WTC11 (cell line): ENCODE measurements at regions not wholly inside any gene's neighbourhood (a gene's known extent, or its start where the extent isn't known, plus 50 kb on each side); places are given as distances from the start of the nearest gene placed in this dataset.

Source experiments
- ATAC-seq: fragments of 200-7000 bp; cut with Tn5 transposase; 2 replicates; pipeline ENCODE4 v1.10.0; 2021; ENCODE audit warnings: mild to moderate bottlenecking, moderate library complexity
- CTCF ChIA-PET: fragments of 300-600 bp; sonication (Branson Sonifier 250); formaldehyde crosslinking; loops from one replicate; lab custom pipeline; 2021; ENCODE audit warnings: antibody characterized with exemption; lab: Charles Lee
- POLR2A ChIA-PET: fragments of 350-600 bp; sonication (Branson Sonifier 250); formaldehyde crosslinking; loops from one replicate; lab custom pipeline; 2021; ENCODE audit warnings: antibody characterized with exemption; lab: Charles Lee
- DNase-seq: peaks from one replicate; pipeline ENCODE4 v3.0.0; 2021; ENCODE audit warnings: low spot score
- H3K27ac Mint-ChIP-seq: 2 replicates; pipeline ENCODE4 v1.8.0; 2021; ENCODE audit warnings: mixed read lengths
- H3K27me3 Mint-ChIP-seq: 2 replicates; pipeline ENCODE4 v1.8.0; 2021; ENCODE audit warnings: low read depth, mild to moderate bottlenecking, moderate library complexity, mixed read lengths
- H3K36me3 Mint-ChIP-seq: 2 replicates; pipeline ENCODE4 v1.8.0; 2021; ENCODE audit warnings: mixed read lengths
- H3K4me1 Mint-ChIP-seq: 2 replicates; pipeline ENCODE4 v1.8.0; 2022; ENCODE audit warnings: mixed read lengths
- H3K4me3 Mint-ChIP-seq: 2 replicates; pipeline ENCODE4 v1.8.0; 2021; ENCODE audit warnings: mild to moderate bottlenecking, moderate library complexity, mixed read lengths
- H3K9me3 Mint-ChIP-seq: 2 replicates; pipeline ENCODE4 v1.8.0; 2021; ENCODE audit warnings: mixed read lengths
- CREM ChIP-seq: sonication (generic); formaldehyde crosslinking; IDR thresholded peaks from 2 replicates; pipeline ENCODE4 v1.8.1; 2022; ENCODE audit warnings: mild to moderate bottlenecking, missing genetic modification reagents, moderate library complexity
- FOXP1 ChIP-seq: sonication (generic); formaldehyde crosslinking; IDR thresholded peaks from 2 replicates; pipeline ENCODE4 v1.8.0; 2022; ENCODE audit warnings: missing genetic modification reagents, mild to moderate bottlenecking, moderate library complexity, borderline replicate concordance
- HMGA2 ChIP-seq: fragments of 250-450 bp; sonication (Bioruptor Pico); IDR thresholded peaks from 2 replicates; pipeline ENCODE4 v1.4.0; 2021; ENCODE audit warnings: mild to moderate bottlenecking, moderate library complexity
- JUN ChIP-seq: sonication (generic); formaldehyde crosslinking; IDR thresholded peaks from 2 replicates; pipeline ENCODE4 v1.8.0; 2023; ENCODE audit warnings: mild to moderate bottlenecking, missing genetic modification reagents
- MXD4 ChIP-seq: fragments of 250-450 bp; sonication (Bioruptor Pico); IDR thresholded peaks from 2 replicates; pipeline ENCODE4 v1.8.0; 2021; ENCODE audit warnings: mild to moderate bottlenecking, moderate library complexity, borderline replicate concordance
- NFYB ChIP-seq: sonication (generic); formaldehyde crosslinking; conservative IDR thresholded peaks from 2 replicates; pipeline ENCODE4 v1.8.0; 2022; ENCODE audit warnings: low read depth, missing genetic modification reagents
- PRRX2 ChIP-seq: fragments of 250-450 bp; sonication (Bioruptor Pico); IDR thresholded peaks from 2 replicates; pipeline ENCODE4 v1.8.0; 2021; ENCODE audit warnings: mild to moderate bottlenecking
- RORB ChIP-seq: fragments of 250-450 bp; sonication (Bioruptor Pico); IDR thresholded peaks from 2 replicates; pipeline ENCODE4 v1.9.0; 2021; ENCODE audit warnings: mild to moderate bottlenecking
- SMAD3 ChIP-seq: sonication (generic); formaldehyde crosslinking; IDR thresholded peaks from 2 replicates; pipeline ENCODE4 v1.8.0; 2022; ENCODE audit warnings: missing genetic modification reagents, mild to moderate bottlenecking, borderline replicate concordance
- TP53 ChIP-seq: sonication (generic); formaldehyde crosslinking; IDR thresholded peaks from 2 replicates; pipeline ENCODE4 v1.8.1; 2023; ENCODE audit warnings: mild to moderate bottlenecking, missing genetic modification reagents
- ZNF138 ChIP-seq: sonication (generic); formaldehyde crosslinking; conservative IDR thresholded peaks from 2 replicates; pipeline ENCODE4 v1.8.1; 2022; ENCODE audit warnings: mild to moderate bottlenecking, moderate library complexity, missing genetic modification reagents
- ZNF232 ChIP-seq: sonication (generic); formaldehyde crosslinking; IDR thresholded peaks from 2 replicates; pipeline ENCODE4 v1.8.0; 2022; ENCODE audit warnings: mild to moderate bottlenecking, missing genetic modification reagents
- ZNF423 ChIP-seq: fragments of 250-450 bp; sonication (Bioruptor Pico); IDR thresholded peaks from 2 replicates; pipeline ENCODE4 v2.1.2; 2022; ENCODE audit warnings: mild to moderate bottlenecking, moderate library complexity
- TF ChIP-seq, protein P1 (sequence below): sonication (generic); formaldehyde crosslinking; conservative IDR thresholded peaks from 2 replicates; pipeline ENCODE4 v1.8.1; 2023; ENCODE audit warnings: mild to moderate bottlenecking, low read depth, missing genetic modification reagents, moderate library complexity
- TF ChIP-seq, protein P2 (sequence below): sonication (generic); formaldehyde crosslinking; IDR thresholded peaks from 2 replicates; pipeline ENCODE4 v1.8.0; 2022; ENCODE audit warnings: mild to moderate bottlenecking, missing genetic modification reagents
- TF ChIP-seq, protein P3 (sequence below): sonication (generic); formaldehyde crosslinking; IDR thresholded peaks from 2 replicates; pipeline ENCODE4 v1.8.0; 2023; ENCODE audit warnings: missing genetic modification reagents, mild to moderate bottlenecking, borderline replicate concordance
- TF ChIP-seq, protein P4 (sequence below): sonication (generic); formaldehyde crosslinking; IDR thresholded peaks from 2 replicates; pipeline ENCODE4 v1.8.1; 2023; ENCODE audit warnings: mild to moderate bottlenecking, missing genetic modification reagents
- TF ChIP-seq, protein P5 (sequence below): sonication (generic); formaldehyde crosslinking; IDR thresholded peaks from 2 replicates; pipeline ENCODE4 v1.8.0; 2022; ENCODE audit warnings: mild to moderate bottlenecking, missing genetic modification reagents
- TF ChIP-seq, protein P6 (sequence below): sonication (generic); formaldehyde crosslinking; IDR thresholded peaks from 2 replicates; pipeline ENCODE4 v1.8.1; 2022; ENCODE audit warnings: low read depth, missing genetic modification reagents, borderline replicate concordance

DNA sequence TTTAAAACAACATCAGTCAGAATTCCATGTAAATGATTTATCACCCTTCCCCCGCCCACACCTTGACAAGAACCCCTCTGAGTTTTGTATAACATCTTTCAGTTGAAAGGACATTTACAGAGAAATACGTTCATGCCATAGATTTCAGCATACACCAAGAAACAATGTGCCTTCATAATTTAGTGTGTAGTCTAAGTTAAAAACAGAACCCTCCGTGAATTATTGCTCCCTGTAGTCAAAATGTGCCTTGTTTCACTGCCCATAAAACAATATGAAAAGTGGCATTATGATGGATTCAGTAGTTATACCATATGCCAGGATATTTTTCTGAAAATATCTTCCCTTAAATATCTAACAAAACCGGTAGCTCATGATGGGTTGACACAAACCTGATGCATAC lies 953.9 kb downstream of the GBE1 start:
- no peak overlapping the region for H3K27ac Mint-ChIP-seq
- ChIA-PET POLR2A (no interaction called here), CTCF (no interaction called here)
- no peaks in the 10 kb centered on the region for H3K4me1 Mint-ChIP-seq
- no peaks in the 10 kb centered on the region for H3K36me3 Mint-ChIP-seq
- no peak for DNase-seq
- TF ChIP-seq, protein P1, sequence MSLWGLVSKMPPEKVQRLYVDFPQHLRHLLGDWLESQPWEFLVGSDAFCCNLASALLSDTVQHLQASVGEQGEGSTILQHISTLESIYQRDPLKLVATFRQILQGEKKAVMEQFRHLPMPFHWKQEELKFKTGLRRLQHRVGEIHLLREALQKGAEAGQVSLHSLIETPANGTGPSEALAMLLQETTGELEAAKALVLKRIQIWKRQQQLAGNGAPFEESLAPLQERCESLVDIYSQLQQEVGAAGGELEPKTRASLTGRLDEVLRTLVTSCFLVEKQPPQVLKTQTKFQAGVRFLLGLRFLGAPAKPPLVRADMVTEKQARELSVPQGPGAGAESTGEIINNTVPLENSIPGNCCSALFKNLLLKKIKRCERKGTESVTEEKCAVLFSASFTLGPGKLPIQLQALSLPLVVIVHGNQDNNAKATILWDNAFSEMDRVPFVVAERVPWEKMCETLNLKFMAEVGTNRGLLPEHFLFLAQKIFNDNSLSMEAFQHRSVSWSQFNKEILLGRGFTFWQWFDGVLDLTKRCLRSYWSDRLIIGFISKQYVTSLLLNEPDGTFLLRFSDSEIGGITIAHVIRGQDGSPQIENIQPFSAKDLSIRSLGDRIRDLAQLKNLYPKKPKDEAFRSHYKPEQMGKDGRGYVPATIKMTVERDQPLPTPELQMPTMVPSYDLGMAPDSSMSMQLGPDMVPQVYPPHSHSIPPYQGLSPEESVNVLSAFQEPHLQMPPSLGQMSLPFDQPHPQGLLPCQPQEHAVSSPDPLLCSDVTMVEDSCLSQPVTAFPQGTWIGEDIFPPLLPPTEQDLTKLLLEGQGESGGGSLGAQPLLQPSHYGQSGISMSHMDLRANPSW (CRISPR knock-in tag) = no peak
- TF ChIP-seq, protein P2, sequence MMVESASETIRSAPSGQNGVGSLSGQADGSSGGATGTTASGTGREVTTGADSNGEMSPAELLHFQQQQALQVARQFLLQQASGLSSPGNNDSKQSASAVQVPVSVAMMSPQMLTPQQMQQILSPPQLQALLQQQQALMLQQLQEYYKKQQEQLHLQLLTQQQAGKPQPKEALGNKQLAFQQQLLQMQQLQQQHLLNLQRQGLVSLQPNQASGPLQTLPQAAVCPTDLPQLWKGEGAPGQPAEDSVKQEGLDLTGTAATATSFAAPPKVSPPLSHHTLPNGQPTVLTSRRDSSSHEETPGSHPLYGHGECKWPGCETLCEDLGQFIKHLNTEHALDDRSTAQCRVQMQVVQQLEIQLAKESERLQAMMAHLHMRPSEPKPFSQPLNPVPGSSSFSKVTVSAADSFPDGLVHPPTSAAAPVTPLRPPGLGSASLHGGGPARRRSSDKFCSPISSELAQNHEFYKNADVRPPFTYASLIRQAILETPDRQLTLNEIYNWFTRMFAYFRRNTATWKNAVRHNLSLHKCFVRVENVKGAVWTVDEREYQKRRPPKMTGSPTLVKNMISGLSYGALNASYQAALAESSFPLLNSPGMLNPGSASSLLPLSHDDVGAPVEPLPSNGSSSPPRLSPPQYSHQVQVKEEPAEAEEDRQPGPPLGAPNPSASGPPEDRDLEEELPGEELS (CRISPR knock-in tag) = no peak
- no peak for TF ChIP-seq FOXP1
- TF ChIP-seq, protein P3, sequence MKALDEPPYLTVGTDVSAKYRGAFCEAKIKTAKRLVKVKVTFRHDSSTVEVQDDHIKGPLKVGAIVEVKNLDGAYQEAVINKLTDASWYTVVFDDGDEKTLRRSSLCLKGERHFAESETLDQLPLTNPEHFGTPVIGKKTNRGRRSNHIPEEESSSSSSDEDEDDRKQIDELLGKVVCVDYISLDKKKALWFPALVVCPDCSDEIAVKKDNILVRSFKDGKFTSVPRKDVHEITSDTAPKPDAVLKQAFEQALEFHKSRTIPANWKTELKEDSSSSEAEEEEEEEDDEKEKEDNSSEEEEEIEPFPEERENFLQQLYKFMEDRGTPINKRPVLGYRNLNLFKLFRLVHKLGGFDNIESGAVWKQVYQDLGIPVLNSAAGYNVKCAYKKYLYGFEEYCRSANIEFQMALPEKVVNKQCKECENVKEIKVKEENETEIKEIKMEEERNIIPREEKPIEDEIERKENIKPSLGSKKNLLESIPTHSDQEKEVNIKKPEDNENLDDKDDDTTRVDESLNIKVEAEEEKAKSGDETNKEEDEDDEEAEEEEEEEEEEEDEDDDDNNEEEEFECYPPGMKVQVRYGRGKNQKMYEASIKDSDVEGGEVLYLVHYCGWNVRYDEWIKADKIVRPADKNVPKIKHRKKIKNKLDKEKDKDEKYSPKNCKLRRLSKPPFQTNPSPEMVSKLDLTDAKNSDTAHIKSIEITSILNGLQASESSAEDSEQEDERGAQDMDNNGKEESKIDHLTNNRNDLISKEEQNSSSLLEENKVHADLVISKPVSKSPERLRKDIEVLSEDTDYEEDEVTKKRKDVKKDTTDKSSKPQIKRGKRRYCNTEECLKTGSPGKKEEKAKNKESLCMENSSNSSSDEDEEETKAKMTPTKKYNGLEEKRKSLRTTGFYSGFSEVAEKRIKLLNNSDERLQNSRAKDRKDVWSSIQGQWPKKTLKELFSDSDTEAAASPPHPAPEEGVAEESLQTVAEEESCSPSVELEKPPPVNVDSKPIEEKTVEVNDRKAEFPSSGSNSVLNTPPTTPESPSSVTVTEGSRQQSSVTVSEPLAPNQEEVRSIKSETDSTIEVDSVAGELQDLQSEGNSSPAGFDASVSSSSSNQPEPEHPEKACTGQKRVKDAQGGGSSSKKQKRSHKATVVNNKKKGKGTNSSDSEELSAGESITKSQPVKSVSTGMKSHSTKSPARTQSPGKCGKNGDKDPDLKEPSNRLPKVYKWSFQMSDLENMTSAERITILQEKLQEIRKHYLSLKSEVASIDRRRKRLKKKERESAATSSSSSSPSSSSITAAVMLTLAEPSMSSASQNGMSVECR (CRISPR knock-in tag) = no peak
- no peak for TF ChIP-seq ZNF423
- TF ChIP-seq, protein P4, sequence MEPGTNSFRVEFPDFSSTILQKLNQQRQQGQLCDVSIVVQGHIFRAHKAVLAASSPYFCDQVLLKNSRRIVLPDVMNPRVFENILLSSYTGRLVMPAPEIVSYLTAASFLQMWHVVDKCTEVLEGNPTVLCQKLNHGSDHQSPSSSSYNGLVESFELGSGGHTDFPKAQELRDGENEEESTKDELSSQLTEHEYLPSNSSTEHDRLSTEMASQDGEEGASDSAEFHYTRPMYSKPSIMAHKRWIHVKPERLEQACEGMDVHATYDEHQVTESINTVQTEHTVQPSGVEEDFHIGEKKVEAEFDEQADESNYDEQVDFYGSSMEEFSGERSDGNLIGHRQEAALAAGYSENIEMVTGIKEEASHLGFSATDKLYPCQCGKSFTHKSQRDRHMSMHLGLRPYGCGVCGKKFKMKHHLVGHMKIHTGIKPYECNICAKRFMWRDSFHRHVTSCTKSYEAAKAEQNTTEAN (CRISPR knock-in tag) = no peak
- TF ChIP-seq NFYB (CRISPR knock-in tag) = no peak
- TF ChIP-seq RORB (CRISPR knock-in tag) = no peak
- ATAC-seq = no peak
- H3K27me3 Mint-ChIP-seq = no peaks in the 10 kb centered on the region
- no peak overlapping the region for H3K4me3 Mint-ChIP-seq
- no peaks in the 10 kb centered on the region for H3K9me3 Mint-ChIP-seq

DNA sequence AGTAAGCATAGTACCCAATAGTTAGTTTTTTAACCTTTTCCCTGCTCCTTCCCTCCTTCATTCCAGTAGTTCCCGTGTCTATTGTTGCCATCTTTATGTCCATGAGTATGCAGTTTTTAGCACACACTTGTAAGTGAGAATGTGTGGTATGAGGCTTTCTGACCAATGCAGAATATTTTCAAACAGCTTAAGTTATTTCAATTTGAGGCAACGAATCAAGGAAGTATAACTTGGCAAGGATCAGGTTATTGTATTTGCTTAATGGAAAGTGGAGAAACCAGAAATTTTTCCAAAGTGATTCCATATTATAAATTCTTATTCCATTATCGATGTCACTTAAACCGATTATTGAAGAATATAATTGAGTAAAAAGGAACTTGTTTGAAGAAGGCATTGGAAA lies 954.8 kb downstream of the GBE1 start:
- H3K4me1 Mint-ChIP-seq = no peaks in the 10 kb centered on the region
- POLR2A ChIA-PET = no interaction called here
- H3K36me3 Mint-ChIP-seq = no peaks in the 10 kb centered on the region
- H3K4me3 Mint-ChIP-seq = no peak overlapping the region
- CTCF ChIA-PET = no interaction called here
- H3K27me3 Mint-ChIP-seq = no peaks in the 10 kb centered on the region
- no peak overlapping the region for H3K27ac Mint-ChIP-seq
- ATAC-seq (no peak), DNase-seq (no peak)
- H3K9me3 Mint-ChIP-seq = no peaks in the 10 kb centered on the region
- no peak for TF ChIP-seq RORB (CRISPR knock-in tag)
- TF ChIP-seq, protein P5, sequence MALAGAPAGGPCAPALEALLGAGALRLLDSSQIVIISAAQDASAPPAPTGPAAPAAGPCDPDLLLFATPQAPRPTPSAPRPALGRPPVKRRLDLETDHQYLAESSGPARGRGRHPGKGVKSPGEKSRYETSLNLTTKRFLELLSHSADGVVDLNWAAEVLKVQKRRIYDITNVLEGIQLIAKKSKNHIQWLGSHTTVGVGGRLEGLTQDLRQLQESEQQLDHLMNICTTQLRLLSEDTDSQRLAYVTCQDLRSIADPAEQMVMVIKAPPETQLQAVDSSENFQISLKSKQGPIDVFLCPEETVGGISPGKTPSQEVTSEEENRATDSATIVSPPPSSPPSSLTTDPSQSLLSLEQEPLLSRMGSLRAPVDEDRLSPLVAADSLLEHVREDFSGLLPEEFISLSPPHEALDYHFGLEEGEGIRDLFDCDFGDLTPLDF (CRISPR knock-in tag) = no peak
- TF ChIP-seq CREM (CRISPR knock-in tag) = no peak
- TF ChIP-seq MXD4 = no peak
- TF ChIP-seq TP53 = no peak
- no peak for TF ChIP-seq HMGA2 (CRISPR knock-in tag)
- no peak for TF ChIP-seq JUN
- no peak for TF ChIP-seq ZNF138 (CRISPR knock-in tag)
- TF ChIP-seq SMAD3 (CRISPR knock-in tag) = no peak
- no peak for TF ChIP-seq PRRX2 (CRISPR knock-in tag)
- TF ChIP-seq, protein P6, sequence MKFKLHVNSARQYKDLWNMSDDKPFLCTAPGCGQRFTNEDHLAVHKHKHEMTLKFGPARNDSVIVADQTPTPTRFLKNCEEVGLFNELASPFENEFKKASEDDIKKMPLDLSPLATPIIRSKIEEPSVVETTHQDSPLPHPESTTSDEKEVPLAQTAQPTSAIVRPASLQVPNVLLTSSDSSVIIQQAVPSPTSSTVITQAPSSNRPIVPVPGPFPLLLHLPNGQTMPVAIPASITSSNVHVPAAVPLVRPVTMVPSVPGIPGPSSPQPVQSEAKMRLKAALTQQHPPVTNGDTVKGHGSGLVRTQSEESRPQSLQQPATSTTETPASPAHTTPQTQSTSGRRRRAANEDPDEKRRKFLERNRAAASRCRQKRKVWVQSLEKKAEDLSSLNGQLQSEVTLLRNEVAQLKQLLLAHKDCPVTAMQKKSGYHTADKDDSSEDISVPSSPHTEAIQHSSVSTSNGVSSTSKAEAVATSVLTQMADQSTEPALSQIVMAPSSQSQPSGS = no peak
- no peak for TF ChIP-seq ZNF232 (CRISPR knock-in tag)
